HL-60 (cell line): ENCODE measurements at regions not wholly inside any gene's neighbourhood (a gene's known extent, or its start where the extent isn't known, plus 50 kb on each side); places are given as distances from the start of the nearest gene placed in this dataset.
"Not testable (repeated sequence)": the region's sequence is repeated elsewhere in the genome, so short reads cannot be mapped to it uniquely, and the experiment has no call there.

ENCODE experiments used
- DNase-seq, 2 experiments: peaks; one replicate each; pipeline ENCODE4 v3.0.0-alpha.2; 2010 to 2020; ENCODE audit warnings: low read depth in 1 of 2, low spot score in 1 of 2
- H3K27ac ChIP-seq: fragments of 250-450 bp; sonication (Bioruptor Pico); replicated peaks from 2 replicates; pipeline ENCODE4 v1.5.1; 2020; ENCODE audit warnings: mild to moderate bottlenecking, moderate library complexity
- H3K27me3 ChIP-seq: fragments of 250-450 bp; sonication (Bioruptor Pico); 2 replicates; pipeline ENCODE4 v1.5.1; 2021; ENCODE audit warnings: mild to moderate bottlenecking, moderate library complexity; ENCODE audit not compliant: insufficient read depth, poor library complexity, severe bottlenecking
- H3K4me3 ChIP-seq: replicated peaks from 2 replicates; pipeline ENCODE4 v1.5.1; 2011; ENCODE audit warnings: mild to moderate bottlenecking, control low read depth, low read length; ENCODE audit not compliant: insufficient read depth
- CTCF ChIP-seq: IDR thresholded peaks from one replicate; pipeline ENCODE4 v1.5.1; 2011; ENCODE audit warnings: low read length, control low read depth, inconsistent platforms; ENCODE audit not compliant: insufficient read depth
- GABPA ChIP-seq: IDR thresholded peaks from 2 replicates; pipeline ENCODE4 v1.6.1; 2012; ENCODE audit warnings: low read depth
- POLR2AphosphoS5 ChIP-seq: IDR thresholded peaks from 2 replicates; pipeline ENCODE4 v1.6.1; 2012; ENCODE audit warnings: low read depth
- REST ChIP-seq: IDR thresholded peaks from 2 replicates; pipeline ENCODE4 v1.6.1; 2012; ENCODE audit warnings: low read depth; ENCODE audit not compliant: insufficient replicate concordance
- SPI1 ChIP-seq: IDR thresholded peaks from 2 replicates; pipeline ENCODE4 v1.6.1; 2012; ENCODE audit warnings: low read depth, mild to moderate bottlenecking, borderline replicate concordance

- no peak for TF ChIP-seq GABPA
- H3K27me3 ChIP-seq = no peaks in the 10 kb centered on the region
- H3K27ac ChIP-seq = no peak overlapping the region
- no peak for DNase-seq
- no peak overlapping the region for H3K4me3 ChIP-seq
Observed at GRCh38 chr10:29865700-29866355, 193.6 kb downstream of the JCAD start.

GRCh38 chr10:29862923-29863614, 196.3 kb downstream of the JCAD start:
- DNase-seq = no peak
- Histone ChIP-seq H3K27ac (no peak overlapping the region), H3K27me3 (no peaks in the 10 kb centered on the region), H3K4me3 (no peak overlapping the region)
- no peak for TF ChIP-seq GABPA
- no peak for TF ChIP-seq POLR2AphosphoS5
- no peak for TF ChIP-seq SPI1
- no peak for TF ChIP-seq REST
- no peak for TF ChIP-seq CTCF

- DNase-seq = no peak
- TF ChIP-seq SPI1 = no peak
- TF ChIP-seq GABPA = no peak
- no peak for TF ChIP-seq CTCF
- TF ChIP-seq REST = no peak
- no peak for TF ChIP-seq POLR2AphosphoS5
- Histone ChIP-seq H3K27ac (no peak overlapping the region), H3K27me3 (no peaks in the 10 kb centered on the region), H3K4me3 (no peak overlapping the region)
Observed at GRCh38 chr10:29861811-29862505, 197.4 kb downstream of the JCAD start.

GRCh38 chr10:29861231-29861630, 198.2 kb downstream of the JCAD start:
- not testable (repeated sequence) for H3K4me3 ChIP-seq, H3K27me3 ChIP-seq, DNase-seq, H3K27ac ChIP-seq

GRCh38 chr10:29860166-29860565, 199.2 kb downstream of the JCAD start:
- Histone ChIP-seq H3K27me3 (no peaks in the 10 kb centered on the region), H3K27ac (no peak overlapping the region), H3K4me3 (no peak overlapping the region)
- TF ChIP-seq POLR2AphosphoS5 = no peak
- no peak for TF ChIP-seq CTCF
- no peak for TF ChIP-seq GABPA
- TF ChIP-seq SPI1 = no peak
- no peak for TF ChIP-seq REST
- no peak for DNase-seq
